ENCODE measurements at regions not wholly inside any gene's neighbourhood (a gene's known extent, or its start where the extent isn't known, plus 50 kb on each side); places are given as distances from the start of the nearest gene placed in this dataset.
"Not testable (repeated sequence)": the region's sequence is repeated elsewhere in the genome, so short reads cannot be mapped to it uniquely, and the experiment has no call there.

DNA sequence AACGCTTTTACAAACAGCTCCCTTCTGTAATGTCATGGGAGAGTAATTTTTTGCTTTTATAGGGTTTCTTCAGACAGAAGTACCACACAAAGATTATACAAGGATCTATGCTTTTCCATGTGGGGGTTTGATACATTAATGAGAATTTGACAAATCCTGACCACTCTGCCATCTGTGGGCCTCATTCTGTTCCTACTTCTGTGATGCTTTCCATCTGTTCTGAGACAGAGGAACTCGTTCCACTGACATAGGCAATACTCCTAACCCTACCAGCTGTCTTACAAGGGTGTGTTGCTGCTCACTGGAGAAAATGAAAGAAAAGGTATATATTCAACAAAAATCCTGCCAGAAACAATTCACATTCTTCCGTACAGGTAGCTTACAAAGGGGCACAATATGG lies 59.4 kb upstream of the NAMPT start:
- in situ Hi-C loops (cut with MboI; ENCODE audit: low pct_ligation_motif_present in 1 of 4, low pct_unique_long_range_greater_than_20kb in 1 of 4, low sequenced_read_pairs in 3 of 4): no loop called here
- 83 to 87% methylated on average over 2 to 3 of the region's 3 CpGs for WGBS, 2 donors (ENCODE audit: low coverage in 1 of 2)

DNA sequence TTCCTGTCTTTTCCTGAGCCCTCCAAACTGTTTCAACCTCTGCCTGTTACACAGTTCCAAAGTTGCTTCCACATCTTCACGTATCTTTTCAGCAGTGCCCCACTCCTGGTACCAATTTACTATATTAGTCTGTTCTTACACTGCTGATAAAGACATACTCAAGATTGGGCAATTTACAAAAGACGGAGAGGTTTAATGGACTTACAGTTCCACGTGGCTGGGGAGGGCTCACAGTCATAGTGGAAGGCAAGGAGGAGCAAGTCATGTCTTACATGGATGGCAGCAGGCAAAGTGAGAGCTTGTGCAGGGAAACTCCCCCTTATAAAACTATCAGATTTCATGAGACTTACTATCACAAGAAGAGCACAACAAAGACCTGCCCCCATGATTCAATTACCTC lies 57.3 kb upstream of the NAMPT start:
- H3K36me3 ChIP-seq; intact Hi-C loops (cut with DNase I; ENCODE audit: low total_unique reads); H3K4me1 ChIP-seq; H3K27ac ChIP-seq; in situ Hi-C loops (cut with MboI; ENCODE audit: low pct_ligation_motif_present in 1 of 4, low pct_unique_long_range_greater_than_20kb in 1 of 4, low sequenced_read_pairs in 3 of 4); DNase-seq; H3K27me3 ChIP-seq; H3K4me3 ChIP-seq: not testable (repeated sequence)
- peaks cover 14 to 17% of the 10 kb centered on the region in 2 donors for H3K9me3 ChIP-seq
- WGBS, 2 donors (ENCODE audit: low coverage in 1 of 2): 80 to 93% methylated on average over 3 of the region's 3 CpGs

More for the DNA sequence above, 59.4 kb upstream of the NAMPT start:
- H3K27me3 ChIP-seq: no peaks in the 10 kb centered on the region
- peak overlapping the region in 1 of 4 donors; percentile 28 for H3K27ac ChIP-seq
- intact Hi-C loops (cut with DNase I; ENCODE audit: low total_unique reads): no loop called here
- no peak overlapping the region for H3K4me3 ChIP-seq
- H3K36me3 ChIP-seq: no peaks in the 10 kb centered on the region
- no peak for TF ChIP-seq POLR2AphosphoS5 (IDR thresholded peaks at IDR 0.05)
- no peak for TF ChIP-seq CTCF (IDR thresholded peaks at IDR 0.05)
- no peak for TF ChIP-seq POLR2A (IDR thresholded peaks at IDR 0.05)
- no peak for TF ChIP-seq EP300 (IDR thresholded peaks at IDR 0.05; ENCODE audit: low read depth)
- no peak for DNase-seq
- H3K4me1 ChIP-seq: no peaks in the 10 kb centered on the region
- peaks cover 7 to 8% of the 10 kb centered on the region in 2 donors for H3K9me3 ChIP-seq

GRCh38 chr7:106340247-106340596 lies 55.4 kb upstream of the NAMPT start:
- in situ Hi-C loops (cut with MboI; ENCODE audit: low pct_ligation_motif_present in 1 of 4, low pct_unique_long_range_greater_than_20kb in 1 of 4, low sequenced_read_pairs in 3 of 4); H3K27ac ChIP-seq; H3K27me3 ChIP-seq; DNase-seq; H3K4me3 ChIP-seq; H3K4me1 ChIP-seq; intact Hi-C loops (cut with DNase I; ENCODE audit: low total_unique reads); H3K36me3 ChIP-seq: not testable (repeated sequence)
- peaks cover 17 to 20% of the 10 kb centered on the region in 2 donors for H3K9me3 ChIP-seq
- 33 to 74% methylated on average over 1 to 3 of the region's 3 CpGs for WGBS, 2 donors (ENCODE audit: low coverage in 1 of 2)

DNA sequence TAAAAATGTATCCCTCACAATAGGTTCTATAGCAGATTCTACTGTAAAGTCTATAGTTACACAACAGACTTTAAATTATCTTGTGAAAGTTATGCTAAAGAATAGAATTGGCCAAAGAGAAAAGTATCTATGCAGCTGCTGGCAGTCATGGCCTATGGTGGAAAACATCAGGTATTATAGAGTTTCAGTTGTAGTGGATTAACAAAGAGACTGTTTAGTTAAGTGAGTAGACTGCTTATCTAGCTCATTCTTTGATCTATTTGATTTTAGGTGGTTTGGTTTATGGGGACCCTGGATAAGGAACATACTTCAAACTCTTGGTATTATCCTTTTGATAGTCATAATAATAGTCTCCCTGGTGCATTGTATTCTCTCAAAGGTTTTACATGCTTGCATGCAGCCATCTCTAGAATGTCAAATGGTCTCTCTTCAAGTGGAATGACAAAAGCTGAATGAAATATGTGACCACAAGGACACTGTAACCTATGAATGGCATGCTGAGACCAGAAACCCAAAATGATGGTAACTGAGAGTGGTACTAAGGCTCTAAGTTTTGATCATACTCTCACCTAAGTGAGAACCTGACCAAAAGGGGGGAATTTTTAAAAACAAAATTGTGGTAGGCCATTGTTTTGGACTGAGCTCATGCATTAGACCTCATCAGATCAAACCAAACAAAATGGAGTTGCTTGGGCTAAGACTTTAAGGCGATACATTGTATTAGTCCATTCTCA lies 54.9 kb upstream of the NAMPT start:
- in situ Hi-C loops (cut with MboI; ENCODE audit: low pct_ligation_motif_present in 1 of 4, low pct_unique_long_range_greater_than_20kb in 1 of 4, low sequenced_read_pairs in 3 of 4): no loop called here
- WGBS, 2 donors (ENCODE audit: low coverage in 1 of 2): 0% methylated on average over 1 of the region's 1 CpG; no CpG with 5 or more reads in 1 of the 2 donors

GRCh38 chr7:106337754-106338153 lies 53.0 kb upstream of the NAMPT start:
- no peak overlapping the region for H3K4me3 ChIP-seq
- TF ChIP-seq CTCF (IDR thresholded peaks at IDR 0.05) (no peak), POLR2A (IDR thresholded peaks at IDR 0.05) (no peak), EP300 (IDR thresholded peaks at IDR 0.05; ENCODE audit: low read depth) (no peak), POLR2AphosphoS5 (IDR thresholded peaks at IDR 0.05) (no peak)
- no peaks in the 10 kb centered on the region for H3K36me3 ChIP-seq
- no peak overlapping the region for H3K27ac ChIP-seq
- intact Hi-C loops (cut with DNase I; ENCODE audit: low total_unique reads): no loop called here
- in situ Hi-C loops (cut with MboI; ENCODE audit: low pct_ligation_motif_present in 1 of 4, low pct_unique_long_range_greater_than_20kb in 1 of 4, low sequenced_read_pairs in 3 of 4): no loop called here
- H3K9me3 ChIP-seq: peaks cover 12 to 20% of the 10 kb centered on the region in 2 donors
- no peaks in the 10 kb centered on the region for H3K27me3 ChIP-seq
- no peaks in the 10 kb centered on the region for H3K4me1 ChIP-seq
- DNase-seq: no peak
- 66 to 87% methylated on average over 2 of the region's 2 CpGs for WGBS, 2 donors (ENCODE audit: low coverage in 1 of 2)

More for the DNA sequence above, 54.9 kb upstream of the NAMPT start:
- no peak overlapping the region for H3K27ac ChIP-seq
- H3K27me3 ChIP-seq: no peaks in the 10 kb centered on the region
- H3K9me3 ChIP-seq: peaks cover 17 to 20% of the 10 kb centered on the region in 2 donors
- intact Hi-C loops (cut with DNase I; ENCODE audit: low total_unique reads): no loop called here
- no peaks in the 10 kb centered on the region for H3K4me1 ChIP-seq
- no peak overlapping the region for H3K4me3 ChIP-seq
- TF ChIP-seq POLR2A (IDR thresholded peaks at IDR 0.05): no peak
- TF ChIP-seq CTCF (IDR thresholded peaks at IDR 0.05): no peak
- TF ChIP-seq POLR2AphosphoS5 (IDR thresholded peaks at IDR 0.05): no peak
- TF ChIP-seq EP300 (IDR thresholded peaks at IDR 0.05; ENCODE audit: low read depth): no peak
- H3K36me3 ChIP-seq: no peaks in the 10 kb centered on the region
- no peak for DNase-seq
